MCF 10A (cell line): ENCODE measurements at regions not wholly inside any gene's neighbourhood (a gene's known extent, or its start where the extent isn't known, plus 50 kb on each side); places are given as distances from the start of the nearest gene placed in this dataset.

Source experiments
- BruUV-seq: library from RNA; stranded (reverse); fragments of 400-500 nt; replicated peaks from 2 replicates; lab custom pipeline; 2021; lab: Mats Ljungman, UMichigan
- CTCF ChIA-PET: fragments of 300-600 bp; sonication (Branson Sonifier 250); formaldehyde crosslinking; extraction: SDS; loops from one replicate; lab custom pipeline; 2021; ENCODE audit warnings: antibody characterized with exemption, inconsistent platforms; lab: Yijun Ruan, JAX
- POLR2A ChIA-PET: fragments of 300-600, 350-650 bp; sonication (Branson Sonifier 250); formaldehyde crosslinking; extraction: SDS; loops from one replicate; lab custom pipeline; 2020; ENCODE audit warnings: antibody characterized with exemption, inconsistent platforms; lab: Yijun Ruan, JAX
- DNase-seq: peaks from one replicate; pipeline ENCODE4 v3.0.0-alpha.2; 2018; ENCODE audit not compliant: unreplicated experiment
- H3K27ac Mint-ChIP-seq: one replicate; pipeline ENCODE4 v1.8.0; 2022; ENCODE audit warnings: mild to moderate bottlenecking, low read depth, mixed read lengths; ENCODE audit not compliant: unreplicated experiment
- H3K27me3 Mint-ChIP-seq: one replicate; pipeline ENCODE4 v1.8.0; 2022; ENCODE audit warnings: mixed read lengths; ENCODE audit not compliant: insufficient read depth, unreplicated experiment
- H3K36me3 Mint-ChIP-seq: one replicate; pipeline ENCODE4 v1.8.0; 2022; ENCODE audit warnings: mild to moderate bottlenecking, moderate library complexity, mixed read lengths; ENCODE audit not compliant: insufficient read depth, unreplicated experiment
- H3K4me1 Mint-ChIP-seq: one replicate; pipeline ENCODE4 v1.8.0; 2022; ENCODE audit warnings: mixed read lengths; ENCODE audit not compliant: insufficient read depth, unreplicated experiment
- H3K4me3 Mint-ChIP-seq: one replicate; pipeline ENCODE4 v1.8.0; 2022; ENCODE audit warnings: mild to moderate bottlenecking, moderate library complexity, mixed read lengths; ENCODE audit not compliant: unreplicated experiment
- H3K9me3 Mint-ChIP-seq: one replicate; pipeline ENCODE4 v1.8.0; 2022; ENCODE audit warnings: mixed read lengths; ENCODE audit not compliant: unreplicated experiment
- CTCF ChIP-seq: fragments of 200-600 bp; IDR thresholded peaks from one replicate; pipeline ENCODE4 v1.8.0; 2022; ENCODE audit warnings: antibody characterized with exemption, mild to moderate bottlenecking; ENCODE audit not compliant: unreplicated experiment
- intact Hi-C: fragments of 100-400 bp; cut with micrococcal nuclease; formaldehyde crosslinking; loops from 2 replicates; pipeline ENCODE4 v1.14.1; 2022

GRCh38 chr14:25522116-25522515, 472.2 kb upstream of the STXBP6 start:
- no peak for DNase-seq
- no TSS peak for BruUV-seq
- Mint-ChIP-seq H3K27me3 (no peaks in the 10 kb centered on the region), H3K4me1 (no peaks in the 10 kb centered on the region), H3K4me3 (no peak overlapping the region), H3K27ac (no peak overlapping the region), H3K36me3 (no peaks in the 10 kb centered on the region), H3K9me3 (no peaks in the 10 kb centered on the region)
- TF ChIP-seq CTCF = no peak
- intact Hi-C loops = no loop called here
- ChIA-PET CTCF (interaction anchor here (0.6 to 3.6 kb wide), 3 partner anchors 16 to 109 kb away, joined by 3 to 18 read pairs (median 3); no protein-coding TSS in a partner anchor), POLR2A (interaction anchor here (0.6 kb wide), 1 partner anchor 310 kb away, joined by 3 read pairs; no protein-coding TSS in a partner anchor)

- CTCF ChIA-PET = interaction anchor here (0.8 to 3.6 kb wide), 2 partner anchors 16 to 109 kb away, joined by 3 to 18 read pairs; no protein-coding TSS in a partner anchor
- no peak overlapping the region for H3K27ac Mint-ChIP-seq
- intact Hi-C loops = no loop called here
- no peak for DNase-seq
- no peak overlapping the region for H3K4me3 Mint-ChIP-seq
- H3K36me3 Mint-ChIP-seq = no peaks in the 10 kb centered on the region
- no peaks in the 10 kb centered on the region for H3K4me1 Mint-ChIP-seq
- POLR2A ChIA-PET = no interaction called here
- no peaks in the 10 kb centered on the region for H3K27me3 Mint-ChIP-seq
- BruUV-seq = no TSS peak
- TF ChIP-seq CTCF = no peak
- peaks cover 1% of the 10 kb centered on the region for H3K9me3 Mint-ChIP-seq
Observed at GRCh38 chr14:25521616-25522015, 471.7 kb upstream of the STXBP6 start.

GRCh38 chr14:25520821-25521220, 470.9 kb upstream of the STXBP6 start:
- peaks cover 9% of the 10 kb centered on the region for H3K9me3 Mint-ChIP-seq
- H3K27me3 Mint-ChIP-seq = no peaks in the 10 kb centered on the region
- H3K27ac Mint-ChIP-seq = no peak overlapping the region
- ChIA-PET POLR2A (no interaction called here), CTCF (interaction anchor here (3.6 kb wide), 1 partner anchor 17 kb away, joined by 18 read pairs; no protein-coding TSS in a partner anchor)
- no peaks in the 10 kb centered on the region for H3K36me3 Mint-ChIP-seq
- TF ChIP-seq CTCF = no peak
- no peak overlapping the region for H3K4me3 Mint-ChIP-seq
- DNase-seq = no peak
- intact Hi-C loops = no loop called here
- BruUV-seq = no TSS peak
- H3K4me1 Mint-ChIP-seq = no peaks in the 10 kb centered on the region

GRCh38 chr14:25518364-25518763, 468.4 kb upstream of the STXBP6 start:
- ChIA-PET POLR2A (no interaction called here), CTCF (interaction anchor here (0.6 to 1.9 kb wide), 2 partner anchors 19 to 24 kb away, joined by 3 to 8 read pairs; no protein-coding TSS in a partner anchor)
- H3K9me3 Mint-ChIP-seq = peaks cover 24% of the 10 kb centered on the region
- DNase-seq = no peak
- TF ChIP-seq CTCF = no peak
- no peak overlapping the region for H3K4me3 Mint-ChIP-seq
- no peaks in the 10 kb centered on the region for H3K36me3 Mint-ChIP-seq
- H3K27ac Mint-ChIP-seq = no peak overlapping the region
- no peaks in the 10 kb centered on the region for H3K4me1 Mint-ChIP-seq
- BruUV-seq = no TSS peak
- H3K27me3 Mint-ChIP-seq = no peaks in the 10 kb centered on the region
- intact Hi-C loops = no loop called here
